ENCODE measurements at regions not wholly inside any gene's neighbourhood (a gene's known extent, or its start where the extent isn't known, plus 50 kb on each side); places are given as distances from the start of the nearest gene placed in this dataset.
"Not testable (repeated sequence)": the region's sequence is repeated elsewhere in the genome, so short reads cannot be mapped to it uniquely, and the experiment has no call there.

- peaks cover 17% of the 10 kb centered on the region for H3K4me1 ChIP-seq (ENCODE audit: insufficient read depth, low read length)
- no peaks in the 10 kb centered on the region for H3K36me3 ChIP-seq (ENCODE audit: insufficient read depth, low read length)
- H4K20me1 ChIP-seq (ENCODE audit: insufficient read depth, low read length): no peaks in the 10 kb centered on the region
- no peaks in the 10 kb centered on the region for H3K79me2 ChIP-seq (ENCODE audit: insufficient read depth, low read length)
- peaks cover 25% of the 10 kb centered on the region for H3K27me3 ChIP-seq (ENCODE audit: insufficient read depth, low read length)
- no peak overlapping the region for H2AFZ ChIP-seq (ENCODE audit: low read length)
- H3K4me2 ChIP-seq (ENCODE audit: insufficient read depth, low read length): no peak overlapping the region
- TF ChIP-seq CTCF (IDR thresholded peaks at IDR 0.05; ENCODE audit: extremely low read depth, low read depth, low read length): no peak
- no peak overlapping the region for H3K4me3 ChIP-seq (ENCODE audit: insufficient read depth, low read length)
- no peak for DNase-seq (ENCODE audit: insufficient read length, low spot score, missing footprints)
- H3K27ac ChIP-seq (ENCODE audit: low read depth, low read length): no peak overlapping the region
- no peaks in the 10 kb centered on the region for H3K9me3 ChIP-seq (ENCODE audit: low read depth, low read length)
These were observed 90.6 kb upstream of the LHX1 start for GRCh38 chr17:36846410-36847292.

- Histone ChIP-seq H3K4me1 (ENCODE audit: insufficient read depth, low read length) (peaks cover 17% of the 10 kb centered on the region), H2AFZ (ENCODE audit: low read length) (no peak overlapping the region), H3K4me2 (ENCODE audit: insufficient read depth, low read length) (no peak overlapping the region), H3K4me3 (ENCODE audit: insufficient read depth, low read length) (no peak overlapping the region), H3K79me2 (ENCODE audit: insufficient read depth, low read length) (no peaks in the 10 kb centered on the region), H3K27me3 (ENCODE audit: insufficient read depth, low read length) (peaks cover 13% of the 10 kb centered on the region), H3K36me3 (ENCODE audit: insufficient read depth, low read length) (no peaks in the 10 kb centered on the region), H3K9me3 (ENCODE audit: low read depth, low read length) (no peaks in the 10 kb centered on the region), H4K20me1 (ENCODE audit: insufficient read depth, low read length) (no peaks in the 10 kb centered on the region), H3K27ac (ENCODE audit: low read depth, low read length) (no peak overlapping the region)
- DNase-seq (ENCODE audit: insufficient read length, low spot score, missing footprints): no peak
- TF ChIP-seq CTCF (IDR thresholded peaks at IDR 0.05; ENCODE audit: extremely low read depth, low read depth, low read length): no peak
These were observed 89.0 kb upstream of the LHX1 start for GRCh38 chr17:36848008-36848902.

- H3K36me3 ChIP-seq (ENCODE audit: insufficient read depth, low read length); H3K9me3 ChIP-seq (ENCODE audit: low read depth, low read length); H3K4me2 ChIP-seq (ENCODE audit: insufficient read depth, low read length); H4K20me1 ChIP-seq (ENCODE audit: insufficient read depth, low read length); H3K79me2 ChIP-seq (ENCODE audit: insufficient read depth, low read length); H3K27ac ChIP-seq (ENCODE audit: low read depth, low read length); H2AFZ ChIP-seq (ENCODE audit: low read length); H3K4me3 ChIP-seq (ENCODE audit: insufficient read depth, low read length); H3K27me3 ChIP-seq (ENCODE audit: insufficient read depth, low read length); DNase-seq (ENCODE audit: insufficient read length, low spot score, missing footprints): not testable (repeated sequence)
- H3K4me1 ChIP-seq (ENCODE audit: insufficient read depth, low read length): peaks cover 17% of the 10 kb centered on the region
These were observed 88.3 kb upstream of the LHX1 start for GRCh38 chr17:36849020-36849419.

GRCh38 chr17:36849871-36850348 lies 87.4 kb upstream of the LHX1 start:
- Histone ChIP-seq H3K9me3 (ENCODE audit: low read depth, low read length) (no peaks in the 10 kb centered on the region), H4K20me1 (ENCODE audit: insufficient read depth, low read length) (no peaks in the 10 kb centered on the region), H3K4me2 (ENCODE audit: insufficient read depth, low read length) (peak overlapping the region; percentile 57), H3K27ac (ENCODE audit: low read depth, low read length) (peak overlapping the region; percentile 62), H3K79me2 (ENCODE audit: insufficient read depth, low read length) (no peaks in the 10 kb centered on the region), H3K4me1 (ENCODE audit: insufficient read depth, low read length) (peaks cover 17% of the 10 kb centered on the region), H2AFZ (ENCODE audit: low read length) (peak overlapping the region; percentile 32), H3K4me3 (ENCODE audit: insufficient read depth, low read length) (no peak overlapping the region), H3K36me3 (ENCODE audit: insufficient read depth, low read length) (no peaks in the 10 kb centered on the region), H3K27me3 (ENCODE audit: insufficient read depth, low read length) (no peaks in the 10 kb centered on the region)
- no peak for TF ChIP-seq CTCF (IDR thresholded peaks at IDR 0.05; ENCODE audit: extremely low read depth, low read depth, low read length)
- no peak for DNase-seq (ENCODE audit: insufficient read length, low spot score, missing footprints)
